Smooth muscle cell (in vitro differentiated cells): ENCODE measurements at regions not wholly inside any gene's neighbourhood (a gene's known extent, or its start where the extent isn't known, plus 50 kb on each side); places are given as distances from the start of the nearest gene placed in this dataset.

Source experiments
- DNase-seq: peaks from one replicate; lab custom pipeline; 2025; ENCODE audit not compliant: unreplicated experiment; lab: John Stamatoyannopoulos, UW
- H2AFZ ChIP-seq: fragments of 200-600 bp; sonication (generic); 2 replicates; pipeline ENCODE4 v1.6.0; 2016; ENCODE audit warnings: antibody characterized with exemption, low read depth, mild to moderate bottlenecking
- H3F3A ChIP-seq: fragments of 200-600 bp; sonication (generic); 2 replicates; pipeline ENCODE4 v1.6.0; 2017; ENCODE audit warnings: antibody characterized with exemption, low read depth
- H3K27ac ChIP-seq: fragments of 200-600 bp; sonication (generic); 2 replicates; pipeline ENCODE4 v1.5.1; 2016; ENCODE audit warnings: low read depth, mild to moderate bottlenecking
- H3K27me3 ChIP-seq: fragments of 200-600 bp; sonication (generic); 2 replicates; pipeline ENCODE4 v1.6.1; 2016; ENCODE audit warnings: low read depth, mild to moderate bottlenecking
- H3K36me3 ChIP-seq: fragments of 200-600 bp; sonication (generic); 2 replicates; pipeline ENCODE4 v1.5.1; 2016; ENCODE audit warnings: low read depth
- H3K4me1 ChIP-seq: fragments of 200-600 bp; sonication (generic); 2 replicates; pipeline ENCODE4 v1.5.1; 2016; ENCODE audit warnings: low read depth
- H3K4me2 ChIP-seq: fragments of 200-600 bp; sonication (generic); 2 replicates; pipeline ENCODE4 v1.6.0; 2016; ENCODE audit warnings: mild to moderate bottlenecking
- H3K4me3 ChIP-seq: fragments of 200-600 bp; sonication (generic); 2 replicates; pipeline ENCODE4 v1.5.1; 2016; ENCODE audit warnings: mild to moderate bottlenecking
- H3K79me2 ChIP-seq: fragments of 200-600 bp; sonication (generic); 2 replicates; pipeline ENCODE4 v1.6.0; 2016; ENCODE audit warnings: low read depth, mild to moderate bottlenecking
- H3K9ac ChIP-seq: fragments of 200-600 bp; sonication (generic); 2 replicates; pipeline ENCODE4 v1.6.0; 2016; ENCODE audit warnings: low read depth
- H3K9me3 ChIP-seq: fragments of 200-600 bp; sonication (generic); replicated peaks from 2 replicates; pipeline ENCODE4 v1.5.1; 2016; ENCODE audit warnings: low read depth
- H4K20me1 ChIP-seq: fragments of 200-600 bp; sonication (generic); 2 replicates; pipeline ENCODE4 v1.6.0; 2016; ENCODE audit warnings: low read depth
- WGBS: methylation state at CpG from one replicate; pipeline ENCODE4 v1.1.7; 2016; ENCODE audit warnings: low lambda C conversion rate; 5-methylcytosine and 5-hydroxymethylcytosine counted together
- TF ChIP-seq, protein P1 (sequence below): fragments of 200-600 bp; sonication (generic); IDR thresholded peaks from 2 replicates; pipeline ENCODE4 v1.5.1; 2017; ENCODE audit warnings: borderline replicate concordance, mild to moderate bottlenecking, antibody characterized with exemption; ENCODE audit not compliant: insufficient read depth, poor library complexity, severe bottlenecking

DNA sequence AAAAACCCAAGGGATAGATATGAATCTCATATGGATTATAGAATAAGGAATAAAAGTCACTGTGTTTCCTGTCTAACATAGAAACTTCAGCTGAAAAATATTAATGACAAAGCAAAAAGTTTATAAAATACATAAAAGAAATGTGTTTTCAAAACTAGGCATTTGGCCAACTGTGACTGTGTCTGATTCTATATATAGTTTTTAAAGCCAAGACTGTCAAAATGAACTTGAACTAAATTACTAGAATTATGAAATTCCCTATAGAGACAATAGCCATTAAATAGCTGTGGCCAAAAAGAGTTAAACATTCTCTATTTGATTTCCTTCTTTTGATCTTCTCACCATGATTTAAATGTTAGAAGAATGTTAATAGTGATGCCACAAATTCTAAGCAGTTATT is 311.2 kb upstream of the SEMA3D start:
- no peaks in the 10 kb centered on the region for H3K9me3 ChIP-seq
- no peaks in the 10 kb centered on the region for H3K79me2 ChIP-seq
- no peaks in the 10 kb centered on the region for H3F3A ChIP-seq
- no peaks in the 10 kb centered on the region for H3K36me3 ChIP-seq
- H3K9ac ChIP-seq, result no peak overlapping the region
- H3K4me1 ChIP-seq, result no peaks in the 10 kb centered on the region
- H2AFZ ChIP-seq, result peak overlapping the region; percentile 9
- DNase-seq, result no peak
- no peak overlapping the region for H3K4me2 ChIP-seq
- H4K20me1 ChIP-seq, result no peaks in the 10 kb centered on the region
- no peak overlapping the region for H3K27ac ChIP-seq
- H3K27me3 ChIP-seq, result no peaks in the 10 kb centered on the region
- no peak overlapping the region for H3K4me3 ChIP-seq
- TF ChIP-seq, protein P1, sequence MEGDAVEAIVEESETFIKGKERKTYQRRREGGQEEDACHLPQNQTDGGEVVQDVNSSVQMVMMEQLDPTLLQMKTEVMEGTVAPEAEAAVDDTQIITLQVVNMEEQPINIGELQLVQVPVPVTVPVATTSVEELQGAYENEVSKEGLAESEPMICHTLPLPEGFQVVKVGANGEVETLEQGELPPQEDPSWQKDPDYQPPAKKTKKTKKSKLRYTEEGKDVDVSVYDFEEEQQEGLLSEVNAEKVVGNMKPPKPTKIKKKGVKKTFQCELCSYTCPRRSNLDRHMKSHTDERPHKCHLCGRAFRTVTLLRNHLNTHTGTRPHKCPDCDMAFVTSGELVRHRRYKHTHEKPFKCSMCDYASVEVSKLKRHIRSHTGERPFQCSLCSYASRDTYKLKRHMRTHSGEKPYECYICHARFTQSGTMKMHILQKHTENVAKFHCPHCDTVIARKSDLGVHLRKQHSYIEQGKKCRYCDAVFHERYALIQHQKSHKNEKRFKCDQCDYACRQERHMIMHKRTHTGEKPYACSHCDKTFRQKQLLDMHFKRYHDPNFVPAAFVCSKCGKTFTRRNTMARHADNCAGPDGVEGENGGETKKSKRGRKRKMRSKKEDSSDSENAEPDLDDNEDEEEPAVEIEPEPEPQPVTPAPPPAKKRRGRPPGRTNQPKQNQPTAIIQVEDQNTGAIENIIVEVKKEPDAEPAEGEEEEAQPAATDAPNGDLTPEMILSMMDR, result no peak

DNA sequence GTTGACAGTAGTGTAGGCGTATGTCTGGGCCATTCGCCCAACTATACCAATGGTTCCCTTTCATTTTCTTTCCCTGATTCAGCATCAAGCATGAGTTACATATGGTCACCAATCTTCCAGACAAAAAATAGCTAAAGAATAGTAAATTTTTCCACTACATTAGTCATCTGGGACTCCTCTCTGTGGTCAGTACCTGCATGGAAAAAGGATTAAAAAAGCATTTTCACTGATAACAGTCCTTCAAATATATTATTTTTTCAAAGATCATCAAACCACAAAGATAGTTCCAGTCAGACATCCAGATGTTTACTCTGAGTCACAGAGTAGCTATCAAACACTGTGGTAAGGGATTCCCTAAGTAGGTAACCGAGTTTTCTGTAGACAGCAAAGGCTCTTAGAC is 302.6 kb upstream of the SEMA3D start:
- Histone ChIP-seq H2AFZ (no peak overlapping the region), H3K27me3 (no peaks in the 10 kb centered on the region), H3K9me3 (no peaks in the 10 kb centered on the region), H3K36me3 (no peaks in the 10 kb centered on the region), H4K20me1 (no peaks in the 10 kb centered on the region), H3K4me2 (peak overlapping the region; percentile 68), H3K4me1 (peaks cover 3% of the 10 kb centered on the region), H3K79me2 (no peaks in the 10 kb centered on the region), H3K27ac (peak overlapping the region; percentile 95), H3F3A (peaks cover 16% of the 10 kb centered on the region), H3K4me3 (no peak overlapping the region), H3K9ac (no peak overlapping the region)
- no peak for DNase-seq
- WGBS, result 9% methylated on average over 3 of the region's 3 CpGs
- TF ChIP-seq, protein P1, result no peak

DNA sequence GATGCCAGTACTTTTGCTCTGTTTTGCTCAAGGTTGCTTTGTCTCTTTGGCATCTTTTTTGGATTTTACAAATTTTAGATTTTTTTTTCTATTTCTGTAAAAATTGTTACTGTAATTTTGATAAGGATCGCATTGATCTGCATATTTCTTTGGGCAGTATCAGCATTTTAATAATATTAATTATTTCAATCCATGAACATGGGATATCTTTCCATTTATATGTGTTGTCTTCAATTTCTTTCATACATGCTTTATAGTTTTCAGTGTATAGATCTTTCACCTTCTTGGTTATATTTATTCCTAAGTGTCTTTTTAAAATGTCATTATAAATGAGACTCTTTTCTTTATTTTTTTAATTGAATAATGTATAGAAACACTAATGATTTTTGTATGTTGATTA is 301.6 kb upstream of the SEMA3D start:
- H3K4me2 ChIP-seq, result peak overlapping the region; percentile 63
- 100% methylated on average over 1 of the region's 1 CpG for WGBS
- TF ChIP-seq, protein P1, result no peak
- H3K79me2 ChIP-seq, result no peaks in the 10 kb centered on the region
- H3K9ac ChIP-seq, result no peak overlapping the region
- H3K27ac ChIP-seq, result peak overlapping the region; percentile 95
- H3K4me1 ChIP-seq, result peaks cover 6% of the 10 kb centered on the region
- no peaks in the 10 kb centered on the region for H4K20me1 ChIP-seq
- H3K4me3 ChIP-seq, result no peak overlapping the region
- no peaks in the 10 kb centered on the region for H3K36me3 ChIP-seq
- no peaks in the 10 kb centered on the region for H3K27me3 ChIP-seq
- H3F3A ChIP-seq, result peaks cover 16% of the 10 kb centered on the region
- H2AFZ ChIP-seq, result no peak overlapping the region
- DNase-seq, result no peak
- H3K9me3 ChIP-seq, result no peaks in the 10 kb centered on the region

DNA sequence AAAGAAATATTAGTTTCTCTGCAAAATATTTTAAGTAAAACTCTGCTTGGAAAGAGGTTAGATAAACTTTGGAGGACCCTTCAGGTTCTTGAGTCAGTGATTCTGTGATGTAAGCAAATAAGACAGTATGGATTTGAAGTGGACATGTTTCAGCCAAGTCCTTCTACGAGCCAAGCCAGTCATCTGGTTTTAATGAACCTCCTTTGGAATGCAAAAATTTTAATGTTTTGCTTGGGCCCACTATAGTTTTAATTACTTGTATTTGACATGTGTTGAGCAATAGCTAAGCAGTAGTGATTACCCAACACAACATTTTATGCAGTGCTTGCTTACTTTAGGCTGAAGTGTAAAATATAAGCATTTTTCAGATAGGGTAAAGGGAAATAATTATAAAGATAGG is 296.3 kb upstream of the SEMA3D start:
- peaks cover 10% of the 10 kb centered on the region for H3K4me1 ChIP-seq
- WGBS, result 9% methylated on average over 1 of the region's 1 CpG
- H3K4me2 ChIP-seq, result peak overlapping the region; percentile 68
- H3K4me3 ChIP-seq, result no peak overlapping the region
- peak overlapping the region; percentile 75 for H3K27ac ChIP-seq
- no peak overlapping the region for H2AFZ ChIP-seq
- no peak overlapping the region for H3K9ac ChIP-seq
- no peaks in the 10 kb centered on the region for H3K36me3 ChIP-seq
- no peaks in the 10 kb centered on the region for H3K79me2 ChIP-seq
- no peaks in the 10 kb centered on the region for H3K27me3 ChIP-seq
- H4K20me1 ChIP-seq, result no peaks in the 10 kb centered on the region
- no peaks in the 10 kb centered on the region for H3K9me3 ChIP-seq
- TF ChIP-seq, protein P1, result no peak
- DNase-seq, result no peak
- peaks cover 3% of the 10 kb centered on the region for H3F3A ChIP-seq
